GM18868 (cell line): ENCODE measurements at regions not wholly inside any gene's neighbourhood (a gene's known extent, or its start where the extent isn't known, plus 50 kb on each side); places are given as distances from the start of the nearest gene placed in this dataset.

Experiments
- ATAC-seq: cut with Tn5 transposase; IDR thresholded peaks from one replicate; pipeline ENCODE4 v1.9.1; 2021; ENCODE audit warnings: mild to moderate bottlenecking, moderate library complexity; ENCODE audit not compliant: unreplicated experiment

DNA sequence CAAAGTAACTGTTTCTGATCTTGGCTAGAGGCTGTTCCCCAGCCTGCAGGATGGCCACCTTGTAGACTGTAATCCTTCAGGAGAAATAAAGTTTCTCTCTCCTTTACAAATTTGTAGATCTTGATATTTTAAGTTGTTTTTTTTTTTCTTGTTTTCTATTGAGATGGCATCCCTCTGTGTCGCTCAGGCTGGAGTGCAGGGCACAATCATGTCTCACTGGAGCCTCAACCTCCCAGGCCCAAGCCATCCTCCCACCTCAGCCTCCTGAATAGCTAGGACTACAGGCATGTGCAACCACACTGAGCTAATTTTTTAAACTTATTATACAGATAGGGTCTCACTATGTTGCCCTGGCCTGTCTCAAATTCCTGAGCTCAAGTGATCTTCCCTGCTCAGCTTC, 389.8 kb upstream of the LRRC4C start:
- ATAC-seq, result no peak

DNA sequence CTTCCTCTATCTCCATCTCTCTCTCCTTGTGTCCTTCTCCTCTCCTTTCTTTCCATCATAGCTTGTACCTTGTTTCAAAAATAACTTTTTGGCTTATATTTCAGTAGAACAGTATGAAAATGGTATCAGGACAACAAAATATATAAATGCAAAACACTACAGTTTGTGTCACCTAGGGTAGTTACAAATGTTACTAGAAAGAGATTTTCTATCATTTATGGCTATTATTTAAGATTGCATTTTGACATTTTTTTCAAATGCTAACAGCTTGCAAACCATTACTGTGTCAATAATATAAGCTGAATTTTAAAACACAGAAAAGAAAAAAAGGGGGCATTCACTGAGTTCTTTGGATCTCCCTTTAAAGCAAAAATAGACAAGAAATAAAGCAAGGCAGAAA, 392.3 kb upstream of the LRRC4C start:
- no peak for ATAC-seq

DNA sequence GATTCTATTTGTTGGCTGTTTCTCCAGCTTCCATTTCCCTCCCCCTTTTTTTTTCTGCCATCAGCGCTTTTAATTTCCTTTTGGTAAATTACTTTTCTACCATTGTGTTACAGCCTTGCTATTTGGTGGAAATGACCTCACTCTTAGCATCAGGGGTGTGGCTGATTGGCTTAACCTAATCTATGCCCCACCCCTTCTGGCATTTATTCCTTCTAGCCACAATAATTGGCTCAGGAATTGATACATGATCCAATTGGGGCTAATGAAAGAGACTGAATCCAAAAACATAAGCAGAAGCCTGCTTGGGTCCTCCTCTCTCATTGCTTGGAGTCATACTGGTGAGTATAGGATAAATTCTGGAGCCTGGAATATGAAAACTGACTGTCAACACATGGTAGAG, 402.4 kb upstream of the LRRC4C start:
- no peak for ATAC-seq

DNA sequence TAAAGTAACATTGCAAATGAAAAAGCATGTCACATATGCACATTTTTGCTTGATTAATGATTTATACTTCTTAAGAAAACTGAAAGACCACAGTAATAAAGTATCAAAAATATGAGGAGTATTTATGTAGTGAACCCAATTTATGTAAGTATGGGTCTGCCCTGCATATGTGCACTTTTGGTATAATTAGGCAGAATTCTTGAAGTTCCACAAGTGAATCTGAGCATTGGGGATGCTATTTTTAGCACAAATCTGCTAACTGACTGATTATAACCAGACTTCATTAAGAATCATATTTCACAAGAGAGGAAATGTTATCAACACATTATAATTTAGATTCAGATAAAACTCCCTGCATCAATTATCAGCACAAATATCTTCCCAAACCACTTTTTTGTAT, 407.1 kb upstream of the LRRC4C start:
- ATAC-seq, result no peak

DNA sequence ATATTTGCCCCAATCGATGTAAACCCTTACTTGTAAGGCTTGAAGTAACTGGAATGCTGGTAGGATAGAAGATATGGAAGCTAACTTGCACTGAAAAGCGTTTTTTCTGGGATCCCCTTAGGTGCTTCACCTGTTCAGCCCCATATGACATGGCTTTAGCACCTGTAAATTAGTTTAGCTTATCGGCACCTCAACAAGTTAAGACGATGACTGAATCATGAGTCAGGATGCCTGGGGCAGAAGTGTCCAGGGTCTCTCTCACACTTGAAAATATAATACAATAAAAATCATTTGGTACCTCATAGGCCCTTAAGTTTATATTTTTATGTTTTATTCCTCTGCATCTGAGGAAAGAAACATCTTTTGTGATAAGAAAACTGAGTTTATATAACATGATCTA, 409.2 kb upstream of the LRRC4C start:
- no peak for ATAC-seq

DNA sequence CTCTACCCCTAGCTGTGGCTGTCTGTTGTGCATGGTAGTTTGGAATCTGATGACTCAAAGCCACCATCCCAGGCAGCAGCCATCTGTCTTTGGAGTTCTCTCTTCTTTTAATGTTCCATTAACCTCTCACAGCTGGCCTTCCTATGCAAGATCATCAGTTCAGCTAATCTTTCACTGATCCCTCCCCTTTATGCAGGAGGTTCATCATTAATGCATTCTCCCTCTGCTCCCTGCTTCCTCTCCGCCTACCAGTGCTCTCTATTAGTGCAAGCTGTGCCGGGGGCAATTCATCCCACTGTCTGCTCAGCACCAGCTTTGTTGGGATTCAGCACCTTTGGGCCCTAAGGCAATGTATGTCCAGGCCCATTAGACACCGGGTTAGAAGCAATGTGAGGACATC, 413.0 kb upstream of the LRRC4C start:
- ATAC-seq, result no peak

DNA sequence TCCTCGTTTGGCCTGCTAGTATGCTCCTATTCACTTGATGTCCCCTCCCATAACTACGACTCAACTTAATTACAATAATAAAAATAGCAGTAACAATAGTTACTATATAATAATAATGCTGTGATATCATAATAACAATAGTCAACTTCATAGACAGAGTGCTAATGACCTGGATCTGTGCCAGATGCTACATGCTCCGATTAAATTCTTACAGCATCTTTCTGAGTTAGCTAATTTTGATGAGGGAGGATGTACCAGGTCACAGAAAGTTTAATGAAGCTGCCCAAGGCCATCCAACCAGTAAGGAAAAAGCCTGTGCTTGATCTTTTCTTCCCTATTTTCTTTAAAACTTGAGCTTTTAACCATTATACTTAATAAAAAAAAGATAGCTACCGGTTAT, 413.4 kb upstream of the LRRC4C start:
- no peak for ATAC-seq

DNA sequence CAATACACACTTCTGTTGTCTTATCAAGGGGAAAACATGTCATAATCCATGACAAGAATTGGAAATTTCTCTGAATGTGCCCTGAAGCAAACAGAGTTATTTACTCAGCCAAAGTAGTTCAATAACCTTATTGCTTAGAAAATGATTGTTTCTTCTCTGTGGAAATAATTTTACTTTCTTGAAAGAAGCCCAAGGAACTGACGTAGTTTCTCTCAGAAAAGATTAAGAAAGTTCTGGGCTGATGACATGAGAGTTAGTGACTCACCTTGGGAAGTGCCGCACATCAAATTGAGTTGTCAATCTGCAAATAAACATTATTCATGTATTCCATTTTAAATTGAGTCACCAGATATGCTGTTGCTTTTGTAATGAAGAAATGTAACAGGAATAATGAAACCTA, 418.6 kb upstream of the LRRC4C start:
- no peak for ATAC-seq

DNA sequence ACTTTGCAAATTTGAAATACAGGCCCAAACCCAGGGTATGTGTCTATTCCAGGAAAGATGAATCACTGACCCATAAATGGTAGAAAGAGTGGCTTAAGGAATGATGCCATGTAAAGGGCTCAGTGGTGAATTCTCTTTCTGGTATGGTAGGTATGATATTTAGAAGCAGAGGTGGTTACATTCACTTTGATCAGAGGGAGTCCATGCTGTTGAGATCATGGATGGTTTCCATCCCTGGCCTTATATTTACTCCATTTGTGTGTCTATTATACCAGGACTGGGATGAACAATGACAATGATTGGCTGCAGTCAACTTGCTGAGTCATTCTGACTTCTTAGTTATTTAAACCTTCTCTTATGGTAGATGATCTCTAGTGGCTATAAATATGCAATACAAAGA, 419.8 kb upstream of the LRRC4C start:
- no peak for ATAC-seq

DNA sequence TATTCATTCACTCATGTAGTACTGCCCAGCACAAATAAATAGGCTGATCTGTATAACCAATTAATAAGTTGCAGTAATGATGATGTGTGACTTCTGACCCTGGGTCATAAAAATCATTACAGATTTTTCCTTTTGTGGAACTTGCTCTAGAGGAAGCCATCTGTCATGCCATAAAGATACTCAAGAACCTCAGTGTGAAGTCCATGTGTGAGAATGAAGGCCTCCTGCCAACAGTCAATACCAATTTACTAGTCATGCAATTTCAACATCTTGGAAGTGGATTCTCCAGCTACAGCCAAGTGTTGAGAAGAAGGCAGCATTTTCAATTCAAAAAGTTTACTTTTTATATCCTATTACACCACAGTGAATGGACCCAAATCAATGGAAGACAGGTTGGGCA, 435.6 kb upstream of the LRRC4C start:
- ATAC-seq, result no peak

DNA sequence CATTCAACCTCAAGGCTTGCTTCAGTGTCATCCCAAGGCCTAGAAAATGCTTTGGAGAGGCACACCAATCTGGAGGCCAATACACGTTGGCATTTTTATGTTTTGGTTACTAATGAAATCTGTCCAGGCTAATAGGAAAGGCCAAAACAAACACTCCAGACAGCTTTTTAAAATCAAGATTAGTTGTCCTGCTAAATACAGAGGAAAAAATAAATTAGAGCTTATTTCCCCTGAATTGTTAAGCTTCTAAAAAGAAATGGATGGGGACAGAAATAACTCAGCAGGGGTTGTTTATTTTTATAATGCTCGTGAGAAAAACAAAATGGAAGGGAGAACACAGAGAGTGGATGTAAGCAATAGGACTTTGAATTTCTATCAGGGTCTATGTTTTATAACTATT, 438.5 kb upstream of the LRRC4C start:
- ATAC-seq, result no peak

DNA sequence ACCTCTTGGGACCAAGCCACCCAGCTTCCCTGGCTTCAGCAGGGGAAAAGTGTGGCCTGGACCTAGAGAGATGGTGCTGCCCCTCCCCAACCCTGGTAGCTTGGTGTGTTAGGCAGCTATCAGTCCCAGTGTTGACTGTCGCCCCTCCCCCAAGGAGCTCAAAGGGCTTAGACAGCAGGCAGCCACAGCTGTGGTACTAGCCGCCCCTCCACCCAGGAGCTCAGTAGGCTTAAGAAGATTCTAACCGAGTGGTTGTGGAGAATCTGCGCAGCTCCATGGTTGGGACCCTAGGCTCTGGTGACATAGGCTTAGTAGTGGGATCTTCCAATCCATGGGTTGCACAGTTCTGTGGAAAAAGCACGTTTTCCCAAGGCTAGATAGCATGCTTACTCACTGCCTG, 458.4 kb upstream of the LRRC4C start:
- ATAC-seq, result no peak

DNA sequence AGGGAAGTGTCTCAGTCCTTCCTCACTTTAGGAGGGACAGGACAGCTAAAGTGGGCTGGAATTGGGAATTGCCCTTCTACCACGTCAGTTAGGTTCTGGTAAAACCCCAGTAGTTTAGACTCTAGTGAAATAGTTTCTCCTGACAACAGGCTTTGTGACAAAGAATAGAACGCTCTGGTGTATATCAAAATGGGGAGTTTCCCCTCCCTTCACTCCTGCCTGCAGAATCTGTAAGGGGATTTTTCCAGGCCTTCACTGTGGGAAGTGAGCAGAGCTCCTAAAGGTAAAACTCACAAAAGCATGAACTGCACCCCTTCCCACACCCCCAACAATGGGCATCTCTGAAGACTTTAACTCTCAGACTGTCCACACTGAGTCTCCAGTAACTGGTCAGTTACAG, 460.9 kb upstream of the LRRC4C start:
- ATAC-seq, result peak; percentile 89

DNA sequence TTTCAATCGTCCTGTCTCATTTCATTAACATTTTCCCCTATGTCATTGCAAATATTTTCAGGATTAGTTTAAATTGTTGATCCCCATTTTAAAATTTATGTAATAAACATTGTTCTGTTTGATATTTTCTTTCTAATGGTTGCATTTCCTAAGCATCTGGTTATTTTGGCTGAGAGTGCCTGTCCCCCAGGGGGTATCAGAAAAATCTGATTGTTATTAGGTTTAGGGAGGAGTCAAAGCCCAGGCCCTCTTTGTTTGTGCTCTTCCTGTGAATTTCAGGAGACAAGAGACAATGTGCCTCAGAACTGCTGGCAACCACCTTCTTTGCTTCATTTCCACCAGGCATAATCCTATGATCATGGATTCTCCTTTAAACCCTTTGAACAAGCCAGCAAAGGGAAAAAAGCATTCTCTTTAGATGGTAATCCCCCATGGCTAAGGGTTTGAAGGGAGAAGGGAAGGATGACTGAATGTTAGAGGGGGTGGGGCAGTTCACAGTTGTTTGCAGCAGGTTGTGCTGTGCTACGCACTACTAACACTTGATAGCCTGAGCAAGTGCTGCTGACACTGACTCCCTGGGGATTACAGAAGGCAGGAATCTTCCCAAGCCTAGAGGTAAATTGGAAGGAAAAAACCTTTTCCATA, 462.4 kb upstream of the LRRC4C start:
- ATAC-seq, result no peak

DNA sequence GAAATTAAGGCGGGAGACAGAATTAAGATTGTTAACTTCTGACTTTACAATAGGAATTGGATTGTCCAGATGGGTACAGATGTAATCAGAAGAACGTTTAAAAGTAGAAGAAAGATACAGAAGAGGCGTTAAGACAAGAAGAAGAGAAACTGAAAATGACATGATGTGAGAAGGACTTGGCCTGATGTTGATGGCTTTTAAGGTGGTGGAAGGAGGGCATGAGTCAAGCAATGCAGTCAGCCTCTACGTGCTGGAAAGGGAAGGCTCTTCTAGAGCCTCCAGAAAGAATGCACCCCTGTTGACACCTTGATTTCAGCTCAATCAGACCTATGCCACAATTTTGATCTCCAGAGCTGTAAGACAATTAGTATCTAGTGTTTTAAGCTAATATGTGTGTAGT, 466.9 kb upstream of the LRRC4C start:
- no peak for ATAC-seq

DNA sequence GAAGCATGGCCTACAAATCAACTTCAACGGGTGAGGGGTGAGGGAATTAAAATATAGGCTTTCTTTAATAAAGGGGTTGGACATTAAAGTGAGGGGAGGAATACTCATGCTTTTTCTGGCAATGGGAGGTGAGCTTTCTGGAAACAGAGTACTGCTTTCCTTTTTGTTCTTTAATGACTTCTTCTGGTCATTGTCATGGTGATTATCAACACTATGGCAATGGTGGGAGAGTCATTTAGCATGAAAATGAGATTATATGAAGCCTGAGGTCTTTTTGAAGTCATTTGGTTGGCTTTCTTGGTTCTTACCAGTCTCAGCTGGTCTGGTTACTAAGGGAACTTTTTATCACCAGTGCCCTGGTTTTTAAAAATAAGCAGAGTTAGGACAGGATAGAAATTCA, 475.8 kb upstream of the LRRC4C start:
- no peak for ATAC-seq

DNA sequence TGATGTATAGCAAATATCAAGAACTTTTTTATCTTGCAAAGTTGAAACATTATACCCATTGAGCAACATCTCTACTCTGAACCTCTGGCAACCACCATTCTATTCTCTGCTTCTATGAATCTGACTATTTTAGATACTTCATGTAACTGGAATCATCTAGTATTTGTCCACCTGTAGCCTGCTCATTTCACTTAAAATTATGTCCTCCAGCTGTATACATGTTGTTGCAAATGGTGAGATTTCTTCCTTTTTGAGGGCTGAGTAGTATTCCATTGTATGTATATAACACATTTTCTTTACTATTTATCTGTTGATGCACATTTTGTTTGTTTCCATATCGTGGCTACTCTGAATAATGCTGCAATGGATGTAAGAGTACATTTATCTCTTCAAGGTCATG, 476.3 kb upstream of the LRRC4C start:
- ATAC-seq, result no peak

DNA sequence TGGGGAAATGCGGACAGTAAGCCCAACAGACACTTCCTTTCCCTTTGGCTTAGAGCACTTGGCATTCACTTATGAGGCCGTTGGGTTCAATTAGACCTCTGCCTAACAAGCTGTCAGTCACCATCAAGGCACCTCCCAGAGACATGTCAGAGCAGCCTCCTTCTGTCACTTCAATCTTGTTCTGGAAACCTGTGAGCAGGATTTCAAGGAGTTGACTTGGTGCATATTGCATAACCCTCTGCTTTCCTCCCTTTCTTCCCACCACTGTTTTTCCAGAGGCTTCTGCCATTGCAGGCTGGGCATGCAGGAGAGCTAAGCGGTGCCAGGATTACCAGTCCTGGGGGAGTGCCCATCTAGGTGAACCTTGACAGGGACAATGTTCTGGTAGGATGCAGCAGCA, 484.2 kb upstream of the LRRC4C start:
- ATAC-seq, result no peak

DNA sequence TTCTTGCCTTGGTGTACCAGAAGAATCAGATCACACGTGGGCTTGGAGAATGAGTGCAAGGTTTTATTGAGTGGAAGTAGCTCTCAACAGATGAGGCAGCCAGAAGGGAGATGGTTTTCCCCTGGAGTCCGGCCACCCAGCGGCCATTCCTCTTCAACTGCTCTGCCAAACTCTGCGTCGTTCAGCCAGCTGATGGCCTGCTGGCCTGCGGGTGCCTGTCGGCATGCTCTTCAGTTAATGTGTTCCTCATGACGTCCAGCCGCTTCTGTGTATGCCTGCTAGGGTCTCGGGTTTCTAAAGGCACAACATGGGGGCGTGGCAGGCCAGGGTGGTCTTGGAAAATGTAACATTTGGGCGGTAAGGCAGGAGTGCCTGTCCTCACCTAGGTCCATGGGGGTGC, 487.9 kb upstream of the LRRC4C start:
- no peak for ATAC-seq

DNA sequence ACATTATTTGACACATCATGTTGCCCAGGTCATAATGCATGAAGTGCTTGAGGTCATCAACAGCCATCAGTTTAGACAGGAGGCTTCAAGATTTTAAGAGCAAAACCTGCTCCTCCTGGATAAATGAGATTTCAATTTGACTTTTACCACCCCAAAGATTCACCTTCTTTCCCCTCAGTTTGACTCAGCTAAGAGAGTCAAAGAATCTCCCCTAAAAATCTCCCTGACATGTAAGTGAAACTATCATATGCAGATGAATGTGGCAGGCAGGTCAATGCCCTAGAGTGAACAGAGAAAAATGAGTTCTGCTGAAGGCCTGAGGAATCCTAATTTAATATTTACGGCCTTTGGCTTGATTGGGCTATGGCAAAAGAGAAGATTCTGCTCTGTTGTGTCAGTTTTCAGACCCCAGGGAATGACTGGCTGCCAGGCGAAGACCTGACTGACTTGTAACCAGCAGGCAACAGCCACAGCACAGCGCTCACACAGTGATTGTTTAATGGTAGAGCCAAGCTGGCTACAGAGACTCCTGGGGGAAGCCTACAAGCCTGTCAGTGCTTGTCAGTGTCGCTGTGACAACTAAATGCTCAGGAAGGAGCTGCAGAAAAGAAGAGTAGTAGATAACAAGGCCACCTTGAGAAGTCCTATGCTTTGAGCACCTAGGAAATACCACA, 491.2 kb upstream of the LRRC4C start:
- peak; percentile 80 for ATAC-seq

DNA sequence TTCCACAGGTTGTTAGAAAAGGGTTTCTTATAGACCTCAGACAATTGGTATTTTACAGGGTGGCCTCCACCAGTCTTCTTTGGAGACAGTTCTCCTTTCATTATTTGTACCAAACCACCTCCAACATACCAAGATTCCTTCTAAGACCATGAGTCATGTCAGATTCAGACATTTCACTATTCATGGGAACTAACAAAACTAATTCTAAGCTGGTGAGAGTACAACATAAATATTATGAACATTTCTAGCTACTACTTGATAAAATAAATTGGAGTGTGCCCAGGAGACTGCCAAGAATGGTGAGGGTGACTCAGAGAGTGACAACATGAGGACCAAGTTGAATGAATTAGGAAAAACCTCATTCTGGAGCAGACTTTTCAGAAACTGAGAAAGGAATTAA, 494.6 kb upstream of the LRRC4C start:
- ATAC-seq, result no peak

DNA sequence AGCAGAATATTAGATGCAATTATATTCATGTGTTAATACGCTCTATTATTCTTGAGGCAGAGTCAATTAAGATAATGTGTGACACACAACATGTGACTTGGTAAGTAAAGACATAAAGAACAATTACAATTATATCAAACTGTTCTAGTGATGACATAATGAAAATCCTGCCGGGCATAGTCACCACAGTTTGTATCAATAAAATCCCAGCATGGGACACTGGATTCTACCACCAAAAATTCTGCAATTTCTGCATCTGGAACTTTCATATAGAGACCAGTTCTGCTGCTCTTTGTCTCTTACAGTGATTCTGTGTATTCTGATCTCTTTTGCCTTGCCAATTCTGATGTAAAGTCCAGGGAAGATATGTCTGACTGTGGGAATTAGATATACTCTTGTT, 495.6 kb upstream of the LRRC4C start:
- ATAC-seq, result no peak
